HCT116 (cell line): ENCODE measurements at regions not wholly inside any gene's neighbourhood (a gene's known extent, or its start where the extent isn't known, plus 50 kb on each side); places are given as distances from the start of the nearest gene placed in this dataset.

ENCODE experiments used
- ATAC-seq: fragments of 200-7000 bp; cut with Tn5 transposase; 2 replicates; pipeline ENCODE4 v1.9.1; 2020; ENCODE audit warnings: mild to moderate bottlenecking, moderate library complexity
- BruUV-seq: library from RNA; stranded (reverse); fragments of 400-500 nt; replicated peaks from 2 replicates; lab custom pipeline; 2021; lab: Mats Ljungman, UMichigan
- CTCF ChIA-PET: fragments of 300-600 bp; sonication (Branson Sonifier 250); formaldehyde crosslinking; loops from one replicate; lab custom pipeline; 2021; ENCODE audit warnings: antibody characterized with exemption; lab: Charles Lee
- POLR2A ChIA-PET: fragments of 300-600, 350-600 bp; sonication (Branson Sonifier 250); formaldehyde crosslinking; loops from one replicate; lab custom pipeline; 2021; ENCODE audit warnings: antibody characterized with exemption; lab: Charles Lee
- RAD21 ChIA-PET, 2 experiments: fragments of 300-600 bp; sonication (Branson Sonifier 250); formaldehyde crosslinking; loops; one replicate each; lab custom pipeline; 2023; ENCODE audit warnings: low total read pairs in 2 of 2; ENCODE audit not compliant: uncharacterized antibody in 2 of 2, unreplicated experiment in 2 of 2, low non-redundant PET in 1 of 2; lab: Charles Lee
- DNase-seq: peaks from one replicate; pipeline ENCODE4 v3.0.0-alpha.2; 2010; ENCODE audit warnings: low read depth, low spot score
- H2AFZ ChIP-seq: fragments of 200-600 bp; shearing (Covaris generic), sonication (generic); 2 replicates; pipeline ENCODE4 v1.6.1; 2017; ENCODE audit warnings: low read depth, mixed run types, mixed read lengths, antibody characterized with exemption, low read length; ENCODE audit not compliant: poor library complexity, severe bottlenecking
- H3K27ac ChIP-seq: 2 replicates; pipeline ENCODE4 v1.5.1; 2012; ENCODE audit warnings: low read depth, low read length
- H3K27me3 ChIP-seq: fragments of 200-600 bp; sonication (generic); 2 replicates; pipeline ENCODE4 v1.6.1; 2016; ENCODE audit warnings: mixed run types, low read length, mixed read lengths; ENCODE audit not compliant: insufficient read depth
- H3K36me3 ChIP-seq, 2 experiments: fragments of 200-500 bp in 1 of 2; fragments of 200-600 bp in 1 of 2; sonication (Bioruptor generic) in 1 of 2; sonication (generic) in 1 of 2; 2 replicates each; pipeline versions ENCODE4 v1.5.1 to v1.6.1; 2014 to 2016; ENCODE audit warnings: low read length in 2 of 2, inconsistent platforms in 1 of 2, mixed read lengths in 1 of 2, mixed run types in 1 of 2; ENCODE audit not compliant: insufficient read depth in 2 of 2, control insufficient read depth in 1 of 2
- H3K4me1 ChIP-seq, 2 experiments: fragments of 200-600 bp in 1 of 2; sonication (generic) in 1 of 2; 2 replicates each; pipeline versions ENCODE4 v1.5.1 to v1.6.1; 2012 to 2017; ENCODE audit warnings: low read length in 2 of 2, inconsistent platforms in 1 of 2, mild to moderate bottlenecking in 1 of 2, mixed read lengths in 1 of 2, mixed run types in 1 of 2, moderate library complexity in 1 of 2; ENCODE audit not compliant: insufficient read depth in 2 of 2, control insufficient read depth in 1 of 2
- H3K4me2 ChIP-seq: fragments of 200-600 bp; sonication (generic); 2 replicates; pipeline ENCODE4 v1.6.1; 2017; ENCODE audit warnings: mixed run types, low read length, mixed read lengths
- H3K4me3 ChIP-seq, 2 experiments: fragments of 200-600 bp in 1 of 2; sonication (generic) in 1 of 2; replicated peaks in 1 of 2; 2 replicates each; pipeline ENCODE4 v1.5.1; 2011 to 2016; ENCODE audit warnings: low read length in 2 of 2, control low read depth in 1 of 2, low read depth in 1 of 2, mild to moderate bottlenecking in 1 of 2, mixed read lengths in 1 of 2, mixed run types in 1 of 2
- H3K79me2 ChIP-seq: fragments of 200-600 bp; sonication (generic); 2 replicates; pipeline ENCODE4 v1.6.1; 2017; ENCODE audit warnings: mild to moderate bottlenecking, mixed run types, low read length, moderate library complexity, mixed read lengths; ENCODE audit not compliant: insufficient read depth
- H3K9ac ChIP-seq: fragments of 200-600 bp; sonication (generic); 2 replicates; pipeline ENCODE4 v1.6.1; 2016; ENCODE audit warnings: low read length, mixed read lengths
- H3K9me2 ChIP-seq: fragments of 200-600 bp; sonication (generic), shearing (Covaris generic); 2 replicates; pipeline ENCODE4 v1.6.1; 2017; ENCODE audit warnings: mixed run types, mild to moderate bottlenecking, moderate library complexity; ENCODE audit not compliant: insufficient read depth
- H3K9me3 ChIP-seq, 2 experiments: fragments of 200-500 bp in 1 of 2; fragments of 200-600 bp in 1 of 2; sonication (Bioruptor generic) in 1 of 2; sonication (generic) in 1 of 2; 2 replicates each; pipeline ENCODE4 v1.6.1; 2014 to 2017; ENCODE audit warnings: low read length in 2 of 2, mixed read lengths in 2 of 2, inconsistent platforms in 1 of 2, low read depth in 1 of 2, mild to moderate bottlenecking in 1 of 2, mixed run types in 1 of 2, moderate library complexity in 1 of 2; ENCODE audit not compliant: control insufficient read depth in 1 of 2, insufficient read depth in 1 of 2
- H4K20me1 ChIP-seq: fragments of 200-600 bp; sonication (generic), shearing (Covaris generic); 2 replicates; pipeline ENCODE4 v1.6.1; 2017; ENCODE audit warnings: mixed run types, mild to moderate bottlenecking, moderate library complexity; ENCODE audit not compliant: insufficient read depth
- CBX3 ChIP-seq: IDR thresholded peaks from 2 replicates; pipeline ENCODE4 v1.6.1; 2012; ENCODE audit warnings: low read depth
- CTCF ChIP-seq, 3 experiments: fragments of 200-600 bp in 1 of 3; sonication (generic) in 1 of 3; IDR thresholded peaks in 2 of 3; conservative IDR thresholded peaks in 1 of 3; 2 replicates each; pipeline ENCODE4 v1.5.1; 2012 to 2017; ENCODE audit warnings: low read depth in 2 of 3, low read length in 2 of 3, antibody characterized with exemption in 1 of 3, borderline replicate concordance in 1 of 3, control low read depth in 1 of 3, mild to moderate bottlenecking in 1 of 3, mixed read lengths in 1 of 3, mixed run types in 1 of 3, moderate library complexity in 1 of 3; ENCODE audit not compliant: insufficient read depth in 1 of 3
- EZH2 ChIP-seq: fragments of 200-600 bp; sonication (generic); IDR thresholded peaks from 2 replicates; pipeline ENCODE4 v1.6.1; 2017; ENCODE audit warnings: antibody characterized with exemption, mixed run types
- EZH2phosphoT487 ChIP-seq: fragments of 200-600 bp; IDR thresholded peaks from 2 replicates; pipeline ENCODE4 v1.6.1; 2018; ENCODE audit warnings: antibody characterized with exemption, borderline replicate concordance
- FOSL1 ChIP-seq: IDR thresholded peaks from 2 replicates; pipeline ENCODE4 v1.6.1; 2012; ENCODE audit warnings: low read depth
- POLR2A ChIP-seq: IDR thresholded peaks from 2 replicates; pipeline ENCODE4 v1.7.0; 2011; ENCODE audit warnings: borderline replicate concordance; ENCODE audit not compliant: insufficient read depth, insufficient read length; ENCODE audit errors: extremely low read depth
- POLR2AphosphoS5 ChIP-seq: IDR thresholded peaks from 2 replicates; pipeline ENCODE4 v1.6.1; 2011; ENCODE audit warnings: mild to moderate bottlenecking, low read depth, low read length, moderate library complexity
- RAD21 ChIP-seq: IDR thresholded peaks from 2 replicates; pipeline ENCODE4 v1.6.1; 2012; ENCODE audit warnings: low read depth, mild to moderate bottlenecking
- SIN3A ChIP-seq: IDR thresholded peaks from 2 replicates; pipeline ENCODE4 v1.6.1; 2012; ENCODE audit warnings: low read depth
- SP1 ChIP-seq: IDR thresholded peaks from 2 replicates; pipeline ENCODE4 v1.6.1; 2012; ENCODE audit warnings: low read depth
- SRF ChIP-seq: IDR thresholded peaks from 2 replicates; pipeline ENCODE4 v1.6.1; 2012; ENCODE audit warnings: low read depth
- YY1 ChIP-seq: IDR thresholded peaks from 2 replicates; pipeline ENCODE4 v1.6.1; 2011; ENCODE audit warnings: low read length, low read depth, moderate library complexity, mild to moderate bottlenecking; ENCODE audit not compliant: insufficient replicate concordance; ENCODE audit errors: extremely low read depth
- ZFX ChIP-seq: fragments of 450-650 bp; IDR thresholded peaks from 2 replicates; pipeline ENCODE4 v1.6.1; 2017
- ZNF274 ChIP-seq: fragments of 200-500 bp; sonication (Bioruptor generic); IDR thresholded peaks from 2 replicates; pipeline ENCODE4 v1.6.1; 2014; ENCODE audit warnings: mild to moderate bottlenecking, low read depth, low read length, inconsistent platforms
- intact Hi-C: fragments of 100-400 bp; cut with micrococcal nuclease; formaldehyde crosslinking; loops from 2 replicates; pipeline ENCODE4 v1.10.0; 2022
- TF ChIP-seq, protein P1 (sequence below): IDR thresholded peaks from 2 replicates; pipeline ENCODE4 v1.6.1; 2011; ENCODE audit warnings: mild to moderate bottlenecking, low read length, moderate library complexity; ENCODE audit not compliant: insufficient replicate concordance; ENCODE audit errors: extremely low read depth
- TF ChIP-seq, protein P2 (sequence below): IDR thresholded peaks from 2 replicates; pipeline ENCODE4 v1.6.1; 2012
- TF ChIP-seq, protein P3 (sequence below): IDR thresholded peaks from 2 replicates; pipeline ENCODE4 v1.6.1; 2012; ENCODE audit warnings: low read depth

DNA sequence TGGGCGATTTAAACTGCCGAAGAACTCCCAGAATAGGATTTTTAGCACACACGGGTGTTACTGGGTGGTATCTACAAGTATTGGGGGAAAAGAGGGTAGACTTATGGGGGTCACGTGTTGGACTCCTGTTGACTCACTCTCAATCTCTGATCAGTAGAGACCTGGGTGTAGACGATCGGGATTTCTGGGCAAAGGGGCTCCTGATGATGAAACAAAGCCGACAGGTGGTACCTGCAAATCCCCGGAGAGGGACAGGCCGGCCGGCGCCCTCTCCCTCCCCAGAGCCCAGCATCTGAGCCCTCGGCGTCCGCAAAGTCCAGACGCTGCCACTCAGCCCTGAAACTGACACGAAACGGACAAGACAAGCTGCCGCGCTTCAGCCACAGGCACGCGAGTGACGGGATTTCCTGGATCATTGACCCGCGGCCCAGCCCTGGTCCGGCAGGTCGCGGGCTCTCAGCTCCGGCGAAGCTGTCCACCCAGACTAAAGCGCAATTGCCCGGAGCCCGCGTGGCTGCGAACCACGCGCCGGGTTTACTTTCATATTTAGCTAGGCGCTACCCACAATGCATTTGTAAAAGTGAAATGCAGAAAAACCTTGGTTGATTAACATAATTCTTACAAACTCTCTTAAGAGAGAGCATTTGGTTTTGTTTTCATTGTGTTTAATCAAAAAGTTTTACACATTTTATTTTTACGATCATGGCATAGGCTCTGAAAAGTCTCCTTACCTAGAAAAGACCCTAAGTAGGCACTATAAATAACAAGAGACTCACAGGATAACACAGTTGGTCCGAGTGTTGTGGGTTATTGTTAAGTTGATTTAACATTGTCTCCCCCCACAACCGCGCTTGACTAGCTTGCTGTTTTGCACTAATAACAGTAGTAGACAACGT is 56.9 kb upstream of the EZH2 start:
- Histone ChIP-seq H4K20me1 (no peaks in the 10 kb centered on the region), H3K27ac (peak overlapping the region; percentile 69), H3K4me2 (peak overlapping the region; percentile 85), H3K4me1 (peaks cover 10 to 15% of the 10 kb centered on the region in 2 experiments; a peak in 3 of 4 replicates), H3K9me2 (no peaks in the 10 kb centered on the region), H3K27me3 (no peaks in the 10 kb centered on the region), H3K9me3 (no peaks in the 10 kb centered on the region), H3K9ac (peak overlapping the region; percentile 78), H2AFZ (peak overlapping the region; percentile 71), H3K79me2 (no peaks in the 10 kb centered on the region), H3K36me3 (no peaks in the 10 kb centered on the region), H3K4me3 (peak overlapping the region; percentile 58 to 67)
- intact Hi-C loops: loop anchor here (1.0 kb wide), 2 partner anchors 22 to 56 kb away; no protein-coding TSS in a partner anchor
- ChIA-PET CTCF (interaction anchor here (1.6 to 2.1 kb wide), 3 partner anchors 85 to 366 kb away, joined by 4 to 11 read pairs (median 7); no protein-coding TSS in a partner anchor), RAD21 (interaction anchor here in 1 of 2 experiments (0.6 kb wide), 1 partner anchor 56 kb away, joined by 3 read pairs; no protein-coding TSS in a partner anchor), POLR2A (interaction anchor here (0.9 to 2.4 kb wide), 10 partner anchors 9 to 236 kb away, joined by 3 to 9 read pairs (median 4); no protein-coding TSS in a partner anchor)
- DNase-seq (peak; percentile 82), ATAC-seq (peak; percentile 77)
- TSS peak; percentile 73 for BruUV-seq
- TF ChIP-seq POLR2A (peak; percentile 89), EZH2 (no peak), SIN3A (peak; percentile 51; the same call in 1 of the 2 replicates), ZNF274 (no peak), FOSL1 (peak; percentile 1; the same call in 1 of the 2 replicates), YY1 (no peak), POLR2AphosphoS5 (peak; percentile 81), RAD21 (peak; percentile 2; the same call in 1 of the 2 replicates), SP1 (peak; percentile 41; the same call in 1 of the 2 replicates), SRF (peak; percentile 70), CBX3 (peak; percentile 55), CTCF (IDR thresholded peaks at IDR 0.05 in 2 of 3, conservative IDR thresholded peaks at IDR 0.05 in 1 of 3; ENCODE audit: borderline replicate concordance in 1 of 3, insufficient read depth in 1 of 3, low read depth in 2 of 3, low read length in 2 of 3) (no peak), EZH2phosphoT487 (no peak), ZFX (peak; percentile 36; the same call in 1 of the 2 replicates)
- TF ChIP-seq, protein P1, sequence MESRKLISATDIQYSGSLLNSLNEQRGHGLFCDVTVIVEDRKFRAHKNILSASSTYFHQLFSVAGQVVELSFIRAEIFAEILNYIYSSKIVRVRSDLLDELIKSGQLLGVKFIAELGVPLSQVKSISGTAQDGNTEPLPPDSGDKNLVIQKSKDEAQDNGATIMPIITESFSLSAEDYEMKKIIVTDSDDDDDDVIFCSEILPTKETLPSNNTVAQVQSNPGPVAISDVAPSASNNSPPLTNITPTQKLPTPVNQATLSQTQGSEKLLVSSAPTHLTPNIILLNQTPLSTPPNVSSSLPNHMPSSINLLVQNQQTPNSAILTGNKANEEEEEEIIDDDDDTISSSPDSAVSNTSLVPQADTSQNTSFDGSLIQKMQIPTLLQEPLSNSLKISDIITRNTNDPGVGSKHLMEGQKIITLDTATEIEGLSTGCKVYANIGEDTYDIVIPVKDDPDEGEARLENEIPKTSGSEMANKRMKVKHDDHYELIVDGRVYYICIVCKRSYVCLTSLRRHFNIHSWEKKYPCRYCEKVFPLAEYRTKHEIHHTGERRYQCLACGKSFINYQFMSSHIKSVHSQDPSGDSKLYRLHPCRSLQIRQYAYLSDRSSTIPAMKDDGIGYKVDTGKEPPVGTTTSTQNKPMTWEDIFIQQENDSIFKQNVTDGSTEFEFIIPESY: peak; percentile 24
- TF ChIP-seq, protein P2, sequence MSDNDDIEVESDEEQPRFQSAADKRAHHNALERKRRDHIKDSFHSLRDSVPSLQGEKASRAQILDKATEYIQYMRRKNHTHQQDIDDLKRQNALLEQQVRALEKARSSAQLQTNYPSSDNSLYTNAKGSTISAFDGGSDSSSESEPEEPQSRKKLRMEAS: peak; percentile 95
- TF ChIP-seq, protein P3, sequence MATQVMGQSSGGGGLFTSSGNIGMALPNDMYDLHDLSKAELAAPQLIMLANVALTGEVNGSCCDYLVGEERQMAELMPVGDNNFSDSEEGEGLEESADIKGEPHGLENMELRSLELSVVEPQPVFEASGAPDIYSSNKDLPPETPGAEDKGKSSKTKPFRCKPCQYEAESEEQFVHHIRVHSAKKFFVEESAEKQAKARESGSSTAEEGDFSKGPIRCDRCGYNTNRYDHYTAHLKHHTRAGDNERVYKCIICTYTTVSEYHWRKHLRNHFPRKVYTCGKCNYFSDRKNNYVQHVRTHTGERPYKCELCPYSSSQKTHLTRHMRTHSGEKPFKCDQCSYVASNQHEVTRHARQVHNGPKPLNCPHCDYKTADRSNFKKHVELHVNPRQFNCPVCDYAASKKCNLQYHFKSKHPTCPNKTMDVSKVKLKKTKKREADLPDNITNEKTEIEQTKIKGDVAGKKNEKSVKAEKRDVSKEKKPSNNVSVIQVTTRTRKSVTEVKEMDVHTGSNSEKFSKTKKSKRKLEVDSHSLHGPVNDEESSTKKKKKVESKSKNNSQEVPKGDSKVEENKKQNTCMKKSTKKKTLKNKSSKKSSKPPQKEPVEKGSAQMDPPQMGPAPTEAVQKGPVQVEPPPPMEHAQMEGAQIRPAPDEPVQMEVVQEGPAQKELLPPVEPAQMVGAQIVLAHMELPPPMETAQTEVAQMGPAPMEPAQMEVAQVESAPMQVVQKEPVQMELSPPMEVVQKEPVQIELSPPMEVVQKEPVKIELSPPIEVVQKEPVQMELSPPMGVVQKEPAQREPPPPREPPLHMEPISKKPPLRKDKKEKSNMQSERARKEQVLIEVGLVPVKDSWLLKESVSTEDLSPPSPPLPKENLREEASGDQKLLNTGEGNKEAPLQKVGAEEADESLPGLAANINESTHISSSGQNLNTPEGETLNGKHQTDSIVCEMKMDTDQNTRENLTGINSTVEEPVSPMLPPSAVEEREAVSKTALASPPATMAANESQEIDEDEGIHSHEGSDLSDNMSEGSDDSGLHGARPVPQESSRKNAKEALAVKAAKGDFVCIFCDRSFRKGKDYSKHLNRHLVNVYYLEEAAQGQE: no peak
